Uterus (tissue), 3 donors: ENCODE measurements at regions not wholly inside any gene's neighbourhood (a gene's known extent, or its start where the extent isn't known, plus 50 kb on each side); places are given as distances from the start of the nearest gene placed in this dataset.

Source experiments
- DNase-seq, 2 donors: peaks; one replicate each; pipeline ENCODE4 v3.0.0-alpha.2; 2019 to 2020
- H3K27ac ChIP-seq, 2 donors: fragments of 200-600 bp; sonication (generic); 1 replicate in 1 of 2; 2 replicates in 1 of 2; pipeline ENCODE4 v1.5.1; 2016 to 2018
- H3K27me3 ChIP-seq, 2 donors: fragments of 200-600 bp; sonication (generic); one replicate each; pipeline ENCODE4 v1.5.1; 2018 to 2019; ENCODE audit warnings: control low read depth in 1 of 2
- H3K36me3 ChIP-seq, 2 donors: fragments of 200-600 bp; sonication (generic); one replicate each; pipeline ENCODE4 v1.5.1; 2019; ENCODE audit warnings: control low read depth in 1 of 2
- H3K4me1 ChIP-seq, 2 donors: fragments of 200-600 bp; sonication (generic); one replicate each; pipeline ENCODE4 v1.5.1; 2018 to 2019; ENCODE audit warnings: control low read depth in 1 of 2
- H3K4me3 ChIP-seq, 2 donors: fragments of 200-600 bp; sonication (generic); 1 replicate in 1 of 2; 2 replicates in 1 of 2; pipeline ENCODE4 v1.5.1; 2018 to 2019; ENCODE audit warnings: mild to moderate bottlenecking in 1 of 2
- H3K9me3 ChIP-seq, 2 donors: fragments of 200-600 bp; sonication (generic); one replicate each; pipeline ENCODE4 v1.5.1; 2019; ENCODE audit warnings: control low read depth in 1 of 2
- POLR2A ChIP-seq, 2 donors: fragments of 450-650 bp; IDR thresholded peaks; one replicate each; pipeline ENCODE4 v1.6.1; 2016; ENCODE audit warnings: antibody characterized with exemption in 2 of 2, mild to moderate bottlenecking in 1 of 2, moderate library complexity in 1 of 2
- intact Hi-C: fragments of 100-400 bp; cut with DNase I; formaldehyde crosslinking; loops from one replicate; pipeline ENCODE4 v1.15.1; 2023; ENCODE audit warnings: low total_unique reads
- TF ChIP-seq, protein P1 (sequence below), 4 experiments: fragments of 200-600 bp in 2 of 4; fragments of 450-650 bp in 2 of 4; sonication (generic) in 2 of 4; IDR thresholded peaks; one replicate each; pipeline ENCODE4 v1.5.1; 2016 to 2019; ENCODE audit warnings: antibody characterized with exemption in 4 of 4, mild to moderate bottlenecking in 2 of 4, moderate library complexity in 1 of 4
- donor health status: DM: yes; HTN: yes; CAD: no.

GRCh38 chr12:61915420-61915819 is 344.8 kb upstream of the USP15 start:
- Histone ChIP-seq H3K27ac (no peak overlapping the region), H3K4me3 (no peak overlapping the region), H3K36me3 (no peaks in the 10 kb centered on the region), H3K27me3 (no peaks in the 10 kb centered on the region), H3K9me3 (no peaks in the 10 kb centered on the region), H3K4me1 (no peaks in the 10 kb centered on the region)
- TF ChIP-seq, protein P1, sequence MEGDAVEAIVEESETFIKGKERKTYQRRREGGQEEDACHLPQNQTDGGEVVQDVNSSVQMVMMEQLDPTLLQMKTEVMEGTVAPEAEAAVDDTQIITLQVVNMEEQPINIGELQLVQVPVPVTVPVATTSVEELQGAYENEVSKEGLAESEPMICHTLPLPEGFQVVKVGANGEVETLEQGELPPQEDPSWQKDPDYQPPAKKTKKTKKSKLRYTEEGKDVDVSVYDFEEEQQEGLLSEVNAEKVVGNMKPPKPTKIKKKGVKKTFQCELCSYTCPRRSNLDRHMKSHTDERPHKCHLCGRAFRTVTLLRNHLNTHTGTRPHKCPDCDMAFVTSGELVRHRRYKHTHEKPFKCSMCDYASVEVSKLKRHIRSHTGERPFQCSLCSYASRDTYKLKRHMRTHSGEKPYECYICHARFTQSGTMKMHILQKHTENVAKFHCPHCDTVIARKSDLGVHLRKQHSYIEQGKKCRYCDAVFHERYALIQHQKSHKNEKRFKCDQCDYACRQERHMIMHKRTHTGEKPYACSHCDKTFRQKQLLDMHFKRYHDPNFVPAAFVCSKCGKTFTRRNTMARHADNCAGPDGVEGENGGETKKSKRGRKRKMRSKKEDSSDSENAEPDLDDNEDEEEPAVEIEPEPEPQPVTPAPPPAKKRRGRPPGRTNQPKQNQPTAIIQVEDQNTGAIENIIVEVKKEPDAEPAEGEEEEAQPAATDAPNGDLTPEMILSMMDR (IDR thresholded peaks at IDR 0.05): no peak
- no peak for TF ChIP-seq POLR2A (IDR thresholded peaks at IDR 0.05)
- DNase-seq: no peak
- intact Hi-C loops: no loop called here

GRCh38 chr12:61916831-61917230 is 343.4 kb upstream of the USP15 start:
- no peak overlapping the region for H3K27ac ChIP-seq
- no peaks in the 10 kb centered on the region for H3K27me3 ChIP-seq
- no peaks in the 10 kb centered on the region for H3K9me3 ChIP-seq
- TF ChIP-seq POLR2A (IDR thresholded peaks at IDR 0.05): no peak
- TF ChIP-seq, protein P1 (IDR thresholded peaks at IDR 0.05): no peak
- DNase-seq: no peak
- no peaks in the 10 kb centered on the region for H3K36me3 ChIP-seq
- intact Hi-C loops: no loop called here
- no peak overlapping the region for H3K4me3 ChIP-seq
- no peaks in the 10 kb centered on the region for H3K4me1 ChIP-seq

- H3K36me3 ChIP-seq: no peaks in the 10 kb centered on the region
- no peak overlapping the region for H3K4me3 ChIP-seq
- H3K4me1 ChIP-seq: no peaks in the 10 kb centered on the region
- H3K9me3 ChIP-seq: no peaks in the 10 kb centered on the region
- intact Hi-C loops: no loop called here
- H3K27ac ChIP-seq: no peak overlapping the region
- no peak for DNase-seq
- no peaks in the 10 kb centered on the region for H3K27me3 ChIP-seq
- no peak for TF ChIP-seq POLR2A (IDR thresholded peaks at IDR 0.05)
- TF ChIP-seq, protein P1 (IDR thresholded peaks at IDR 0.05): no peak
Observed at GRCh38 chr12:61919686-61920085, 340.5 kb upstream of the USP15 start.

DNA sequence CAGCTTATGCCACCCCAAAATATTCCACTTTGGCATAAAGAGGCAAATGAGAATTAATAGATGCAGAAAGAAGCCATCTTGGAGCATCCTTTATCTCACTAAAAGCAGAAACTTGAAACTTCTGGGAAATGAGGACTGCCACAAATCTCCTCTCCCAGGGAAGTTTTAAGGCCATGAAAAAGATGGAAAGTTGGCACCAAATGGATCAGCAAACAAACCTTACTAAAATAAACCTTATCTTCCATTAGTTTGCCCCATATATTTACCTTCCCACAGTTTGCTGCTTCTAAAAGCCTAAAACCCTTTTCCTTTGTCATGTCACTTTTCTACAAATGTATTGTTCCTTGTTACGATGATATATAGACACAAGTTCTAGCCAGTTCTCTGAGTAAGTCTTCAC is 340.0 kb upstream of the USP15 start:
- Histone ChIP-seq H3K27ac (no peak overlapping the region), H3K4me1 (no peaks in the 10 kb centered on the region), H3K36me3 (no peaks in the 10 kb centered on the region), H3K9me3 (no peaks in the 10 kb centered on the region), H3K27me3 (no peaks in the 10 kb centered on the region), H3K4me3 (no peak overlapping the region)
- intact Hi-C loops: no loop called here
- DNase-seq: no peak
- no peak for TF ChIP-seq POLR2A (IDR thresholded peaks at IDR 0.05)
- TF ChIP-seq, protein P1 (IDR thresholded peaks at IDR 0.05): no peak

- no peak for TF ChIP-seq POLR2A (IDR thresholded peaks at IDR 0.05)
- TF ChIP-seq, protein P1 (IDR thresholded peaks at IDR 0.05): no peak
- Histone ChIP-seq H3K36me3 (no peaks in the 10 kb centered on the region), H3K4me1 (no peaks in the 10 kb centered on the region), H3K27me3 (no peaks in the 10 kb centered on the region), H3K4me3 (no peak overlapping the region), H3K27ac (no peak overlapping the region), H3K9me3 (no peaks in the 10 kb centered on the region)
- intact Hi-C loops: no loop called here
- no peak for DNase-seq
Observed at GRCh38 chr12:61923152-61923551, 337.1 kb upstream of the USP15 start.
